H9 (cell line): ENCODE measurements at regions not wholly inside any gene's neighbourhood (a gene's known extent, or its start where the extent isn't known, plus 50 kb on each side); places are given as distances from the start of the nearest gene placed in this dataset.

Experiments
- DNase-seq: peaks from one replicate; pipeline ENCODE4 v3.0.0-alpha.2; 2017
- H2AFZ ChIP-seq: one replicate; pipeline ENCODE4 v1.6.1; 2013; ENCODE audit warnings: mild to moderate bottlenecking, low read length, control low read depth, moderate library complexity
- H2AK5ac ChIP-seq: 2 replicates; pipeline ENCODE4 v1.6.1; 2013; ENCODE audit warnings: low read length, control low read depth, mixed read lengths; ENCODE audit not compliant: insufficient read length
- H2BK120ac ChIP-seq: one replicate; pipeline ENCODE4 v1.6.1; 2013; ENCODE audit warnings: low read depth, mild to moderate bottlenecking, low read length, control low read depth, inconsistent platforms; ENCODE audit not compliant: poor library complexity, severe bottlenecking
- H2BK12ac ChIP-seq: 2 replicates; pipeline ENCODE4 v1.6.1; 2013; ENCODE audit warnings: low read length, control low read depth, mixed read lengths, low read depth; ENCODE audit not compliant: insufficient read length
- H2BK15ac ChIP-seq: 2 replicates; pipeline ENCODE4 v1.6.1; 2013; ENCODE audit warnings: low read depth, low read length, control low read depth
- H2BK20ac ChIP-seq: one replicate; pipeline ENCODE4 v1.6.1; 2013; ENCODE audit warnings: low read depth, mild to moderate bottlenecking, low read length, control low read depth, inconsistent platforms; ENCODE audit not compliant: poor library complexity, severe bottlenecking
- H2BK5ac ChIP-seq: 2 replicates; pipeline ENCODE4 v1.6.1; 2013; ENCODE audit warnings: low read length, control low read depth, mixed read lengths; ENCODE audit not compliant: insufficient read length
- H3K14ac ChIP-seq: 2 replicates; pipeline ENCODE4 v1.6.1; 2013; ENCODE audit warnings: low read length, control low read depth; ENCODE audit not compliant: insufficient read depth
- H3K18ac ChIP-seq: 2 replicates; pipeline ENCODE4 v1.6.1; 2013; ENCODE audit warnings: low read depth, mild to moderate bottlenecking, mixed read lengths, low read length, control low read depth; ENCODE audit not compliant: insufficient read length
- H3K23ac ChIP-seq: 2 replicates; pipeline ENCODE4 v1.6.1; 2013; ENCODE audit warnings: low read length, control low read depth, mixed read lengths, low read depth; ENCODE audit not compliant: insufficient read length
- H3K23me2 ChIP-seq: 2 replicates; pipeline ENCODE4 v1.6.1; 2013; ENCODE audit warnings: low read depth, mild to moderate bottlenecking, mixed read lengths, low read length, control low read depth; ENCODE audit not compliant: insufficient read length, poor library complexity, severe bottlenecking
- H3K27ac ChIP-seq: 2 replicates; pipeline ENCODE4 v1.5.1; 2013; ENCODE audit warnings: low read length, control low read depth, mixed read lengths, low read depth; ENCODE audit not compliant: insufficient read length
- H3K27me3 ChIP-seq: 2 replicates; pipeline ENCODE4 v1.6.1; 2013; ENCODE audit warnings: low read length, control low read depth, inconsistent platforms; ENCODE audit not compliant: insufficient read depth
- H3K4ac ChIP-seq: 2 replicates; pipeline ENCODE4 v1.6.1; 2013; ENCODE audit warnings: low read depth, mild to moderate bottlenecking, control low read depth, inconsistent platforms, low read length, moderate library complexity
- H3K4me1 ChIP-seq: 2 replicates; pipeline ENCODE4 v1.6.1; 2013; ENCODE audit warnings: low read length, control low read depth, inconsistent platforms; ENCODE audit not compliant: insufficient read depth
- H3K4me2 ChIP-seq: 2 replicates; pipeline ENCODE4 v1.6.1; 2013; ENCODE audit warnings: low read length, control low read depth, mixed read lengths; ENCODE audit not compliant: insufficient read length, insufficient read depth
- H3K56ac ChIP-seq: 2 replicates; pipeline ENCODE4 v1.6.1; 2013; ENCODE audit warnings: low read depth, mild to moderate bottlenecking, mixed read lengths, low read length, control low read depth; ENCODE audit not compliant: insufficient read length
- H3K79me1 ChIP-seq: 2 replicates; pipeline ENCODE4 v1.6.1; 2013; ENCODE audit warnings: low read depth, mild to moderate bottlenecking, moderate library complexity, low read length, control low read depth, inconsistent platforms; ENCODE audit not compliant: insufficient read depth, poor library complexity, severe bottlenecking
- H3K79me2 ChIP-seq: 2 replicates; pipeline ENCODE4 v1.6.1; 2013; ENCODE audit warnings: low read length, control low read depth, inconsistent platforms; ENCODE audit not compliant: insufficient read depth
- H3K9ac ChIP-seq: 2 replicates; pipeline ENCODE4 v1.6.1; 2013; ENCODE audit warnings: low read length, control low read depth, mixed read lengths; ENCODE audit not compliant: insufficient read length; ENCODE audit errors: extremely low read depth
- H3K9me3 ChIP-seq: one replicate; pipeline ENCODE4 v1.6.1; 2013; ENCODE audit warnings: low read depth, low read length, inconsistent platforms; ENCODE audit not compliant: control insufficient read depth
- H3T11ph ChIP-seq: one replicate; pipeline ENCODE4 v1.6.1; 2013; ENCODE audit warnings: mild to moderate bottlenecking, low read length, control low read depth, inconsistent platforms
- H4K20me1 ChIP-seq: one replicate; pipeline ENCODE4 v1.6.1; 2013; ENCODE audit not compliant: control insufficient read depth, insufficient read length, insufficient read depth
- H4K5ac ChIP-seq: 2 replicates; pipeline ENCODE4 v1.6.1; 2013; ENCODE audit warnings: low read depth, mild to moderate bottlenecking, mixed read lengths, low read length, control low read depth; ENCODE audit not compliant: insufficient read length
- H4K8ac ChIP-seq: replicated peaks from 2 replicates; pipeline ENCODE4 v1.6.1; 2013; ENCODE audit warnings: low read length, control low read depth, mixed read lengths, low read depth; ENCODE audit not compliant: insufficient read length
- H4K91ac ChIP-seq: 2 replicates; pipeline ENCODE4 v1.6.1; 2013; ENCODE audit warnings: low read depth, mild to moderate bottlenecking, moderate library complexity, mixed read lengths, low read length, control low read depth; ENCODE audit not compliant: insufficient read length
- H3K27ac Mint-ChIP-seq, 3 experiments: 2 replicates in 2 of 3; 3 replicates in 1 of 3; pipeline ENCODE4 v1.8.0; 2020 to 2021; ENCODE audit warnings: mixed read lengths in 3 of 3, mild to moderate bottlenecking in 1 of 3, moderate library complexity in 1 of 3
- H3K27me3 Mint-ChIP-seq: 2 replicates; pipeline ENCODE4 v1.8.0; 2021; ENCODE audit warnings: low read depth, mild to moderate bottlenecking, moderate library complexity, mixed read lengths
- H3K36me3 Mint-ChIP-seq, 3 experiments: 2 replicates in 2 of 3; 3 replicates in 1 of 3; pipeline ENCODE4 v1.8.0; 2020 to 2021; ENCODE audit warnings: low read depth in 3 of 3, mixed read lengths in 3 of 3; ENCODE audit not compliant: insufficient read depth in 1 of 3
- H3K4me1 Mint-ChIP-seq, 2 experiments: 2 replicates each; pipeline ENCODE4 v1.8.0; 2020; ENCODE audit warnings: mixed read lengths in 2 of 2
- H3K4me3 Mint-ChIP-seq, 2 experiments: 2 replicates in 1 of 2; 3 replicates in 1 of 2; pipeline ENCODE4 v1.8.0; 2020 to 2021; ENCODE audit warnings: mild to moderate bottlenecking in 2 of 2, mixed read lengths in 2 of 2, moderate library complexity in 1 of 2
- H3K9me3 Mint-ChIP-seq, 2 experiments: 2 replicates in 1 of 2; 3 replicates in 1 of 2; pipeline ENCODE4 v1.8.0; 2020; ENCODE audit warnings: mild to moderate bottlenecking in 2 of 2, mixed read lengths in 2 of 2, moderate library complexity in 1 of 2
- WGBS: extraction: QIAGEN DNeasy Blood & Tissue Kit; methylation state at CpG from one replicate; pipeline ENCODE4 v1.1.7; 2013; ENCODE audit warnings: missing lambda C conversion rate, low lambda C conversion rate, mixed read lengths; ENCODE audit not compliant: insufficient read length; ENCODE audit errors: extremely low coverage; 5-methylcytosine and 5-hydroxymethylcytosine counted together
- TF ChIP-seq, protein P1 (sequence below): fragments of 200-600 bp; sonication (generic); conservative IDR thresholded peaks from 3 replicates; pipeline ENCODE4 v1.8.0; 2021; ENCODE audit warnings: antibody characterized with exemption, mild to moderate bottlenecking

DNA sequence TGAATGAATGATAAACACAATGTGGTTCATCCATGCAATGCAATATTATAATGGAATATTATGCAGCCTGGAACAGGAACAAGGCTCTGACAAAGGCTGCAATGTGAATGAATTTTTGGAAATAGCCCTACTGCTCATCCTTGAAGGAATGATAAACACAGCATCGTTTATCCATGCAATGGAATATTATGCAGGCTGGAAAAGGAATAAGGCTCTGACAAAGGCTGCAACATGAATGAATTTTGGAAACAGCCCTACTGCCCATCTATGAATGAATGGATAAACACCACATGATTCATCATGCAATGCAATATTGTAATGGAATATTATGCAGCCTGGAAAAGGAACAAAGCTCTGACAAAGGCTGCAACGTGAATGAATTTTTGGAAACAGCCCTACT lies 159.4 kb downstream of the CRLF2 start:
- Histone ChIP-seq H3K4me2 (no peak overlapping the region), H3K14ac (no peak overlapping the region), H2BK12ac (no peak overlapping the region), H3T11ph (no peak overlapping the region), H3K23ac (no peak overlapping the region), H3K56ac (no peak overlapping the region), H2AK5ac (no peak overlapping the region), H3K27ac (no peak overlapping the region), H3K23me2 (no peaks in the 10 kb centered on the region), H4K20me1 (no peaks in the 10 kb centered on the region), H2AFZ (no peak overlapping the region), H2BK20ac (no peak overlapping the region), H3K4me1 (no peaks in the 10 kb centered on the region), H2BK5ac (no peak overlapping the region), H3K9me3 (no peaks in the 10 kb centered on the region), H4K91ac (no peak overlapping the region), H3K27me3 (no peaks in the 10 kb centered on the region), H3K9ac (no peak overlapping the region), H3K79me1 (no peaks in the 10 kb centered on the region), H2BK120ac (no peak overlapping the region), H3K79me2 (no peaks in the 10 kb centered on the region), H3K4ac (no peak overlapping the region), H3K18ac (no peak overlapping the region), H2BK15ac (no peak overlapping the region), H4K8ac (no peak overlapping the region), H4K5ac (no peak overlapping the region)
- Mint-ChIP-seq H3K27ac (no peak overlapping the region), H3K36me3 (peaks cover 0 to 19% (median 5%) of the 10 kb centered on the region in 3 experiments; a peak in 5 of 7 replicates), H3K27me3 (no peaks in the 10 kb centered on the region; the same call in 1 of the 2 replicates), H3K4me3 (no peak overlapping the region), H3K9me3 (peaks cover 32 to 33% of the 10 kb centered on the region in 2 experiments), H3K4me1 (0 out of 4 replicates have a peak, but pooled peaks cover 0 to 4% of the 10 kb centered on the region in 2 experiments)
- no peak for DNase-seq
- no CpG with 5 or more reads among the region's 2 CpGs for WGBS
- TF ChIP-seq, protein P1, sequence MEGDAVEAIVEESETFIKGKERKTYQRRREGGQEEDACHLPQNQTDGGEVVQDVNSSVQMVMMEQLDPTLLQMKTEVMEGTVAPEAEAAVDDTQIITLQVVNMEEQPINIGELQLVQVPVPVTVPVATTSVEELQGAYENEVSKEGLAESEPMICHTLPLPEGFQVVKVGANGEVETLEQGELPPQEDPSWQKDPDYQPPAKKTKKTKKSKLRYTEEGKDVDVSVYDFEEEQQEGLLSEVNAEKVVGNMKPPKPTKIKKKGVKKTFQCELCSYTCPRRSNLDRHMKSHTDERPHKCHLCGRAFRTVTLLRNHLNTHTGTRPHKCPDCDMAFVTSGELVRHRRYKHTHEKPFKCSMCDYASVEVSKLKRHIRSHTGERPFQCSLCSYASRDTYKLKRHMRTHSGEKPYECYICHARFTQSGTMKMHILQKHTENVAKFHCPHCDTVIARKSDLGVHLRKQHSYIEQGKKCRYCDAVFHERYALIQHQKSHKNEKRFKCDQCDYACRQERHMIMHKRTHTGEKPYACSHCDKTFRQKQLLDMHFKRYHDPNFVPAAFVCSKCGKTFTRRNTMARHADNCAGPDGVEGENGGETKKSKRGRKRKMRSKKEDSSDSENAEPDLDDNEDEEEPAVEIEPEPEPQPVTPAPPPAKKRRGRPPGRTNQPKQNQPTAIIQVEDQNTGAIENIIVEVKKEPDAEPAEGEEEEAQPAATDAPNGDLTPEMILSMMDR = no peak
